T-cell (primary cell): ENCODE measurements at regions not wholly inside any gene's neighbourhood (a gene's known extent, or its start where the extent isn't known, plus 50 kb on each side); places are given as distances from the start of the nearest gene placed in this dataset.
"Not testable (repeated sequence)": the region's sequence is repeated elsewhere in the genome, so short reads cannot be mapped to it uniquely, and the experiment has no call there.

Source experiments
- ATAC-seq, 4 experiments: fragments of 200-7000 bp in 3 of 4; fragments of 150-1000 bp in 1 of 4; cut with Tn5 transposase; replicated peaks in 1 of 4; 1 replicate in 3 of 4; 2 replicates in 1 of 4; pipeline ENCODE4 v1.10.0; 2021; ENCODE audit warnings: moderate library complexity in 3 of 4, mild to moderate bottlenecking in 2 of 4, moderate number of reproducible peaks in 1 of 4
- CTCF ChIA-PET, 2 donors: fragments of 300-600 bp; sonication (Branson Sonifier 250); formaldehyde crosslinking; loops; one replicate each; lab custom pipeline; 2022; ENCODE audit warnings: antibody characterized with exemption in 2 of 2; lab: Charles Lee
- POLR2A ChIA-PET, 2 donors: fragments of 300-600 bp; sonication (Branson Sonifier 250); formaldehyde crosslinking; loops; one replicate each; lab custom pipeline; 2022; ENCODE audit warnings: antibody characterized with exemption in 2 of 2; lab: Charles Lee
- DNase-seq, 35 experiments: peaks; one replicate each; pipeline versions ENCODE4 v3.0.0 to v3.0.0-alpha.2; 2013 to 2023
- H3K27ac ChIP-seq: one replicate; pipeline ENCODE4 v1.5.1; 2013; ENCODE audit warnings: low read length
- H3K27me3 ChIP-seq, 2 experiments: replicated peaks in 1 of 2; 1 replicate in 1 of 2; 2 replicates in 1 of 2; pipeline versions ENCODE4 v1.6.1 to v1.7.0; 2013; ENCODE audit warnings: low read length in 1 of 2, mixed read lengths in 1 of 2; ENCODE audit not compliant: control insufficient read depth in 2 of 2, insufficient read depth in 2 of 2; ENCODE audit errors: extremely low read depth in 1 of 2
- H3K36me3 ChIP-seq, 2 donors: 1 replicate in 1 of 2; 2 replicates in 1 of 2; pipeline versions ENCODE4 v1.6.1 to v1.7.0; 2013; ENCODE audit warnings: low read length in 1 of 2; ENCODE audit not compliant: control insufficient read depth in 2 of 2, insufficient read depth in 1 of 2; ENCODE audit errors: extremely low read depth in 1 of 2
- H3K4me1 ChIP-seq, 2 experiments: 1 replicate in 1 of 2; 2 replicates in 1 of 2; pipeline versions ENCODE4 v1.6.1 to v1.7.0; 2013; ENCODE audit warnings: low read length in 2 of 2, mixed read lengths in 1 of 2; ENCODE audit not compliant: insufficient read depth in 2 of 2, control insufficient read depth in 1 of 2; ENCODE audit errors: extremely low read depth in 1 of 2
- H3K4me3 ChIP-seq, 2 donors: 1 replicate in 1 of 2; 2 replicates in 1 of 2; pipeline versions ENCODE4 v1.5.1 to v1.7.0; 2013; ENCODE audit warnings: mild to moderate bottlenecking in 2 of 2, low read length in 1 of 2, moderate library complexity in 1 of 2; ENCODE audit not compliant: control insufficient read depth in 1 of 2; ENCODE audit errors: extremely low read depth in 1 of 2
- H3K9me3 ChIP-seq: 2 replicates; pipeline ENCODE4 v1.7.0; 2013
- H3K27ac Mint-ChIP-seq, 2 donors: one replicate each; pipeline ENCODE4 v1.8.0; 2020 to 2021; ENCODE audit warnings: mild to moderate bottlenecking in 2 of 2, mixed read lengths in 2 of 2
- H3K27me3 Mint-ChIP-seq, 2 donors: one replicate each; pipeline ENCODE4 v1.8.0; 2021 to 2022; ENCODE audit warnings: mixed read lengths in 2 of 2
- H3K36me3 Mint-ChIP-seq: one replicate; pipeline ENCODE4 v1.8.0; 2021; ENCODE audit warnings: mixed read lengths
- H3K4me1 Mint-ChIP-seq, 3 donors: one replicate each; pipeline ENCODE4 v1.8.0; 2020 to 2022; ENCODE audit warnings: mixed read lengths in 3 of 3, mild to moderate bottlenecking in 1 of 3
- H3K4me3 Mint-ChIP-seq, 3 donors: one replicate each; pipeline ENCODE4 v1.8.0; 2020 to 2022; ENCODE audit warnings: mild to moderate bottlenecking in 3 of 3, mixed read lengths in 3 of 3, moderate library complexity in 3 of 3
- H3K9me3 Mint-ChIP-seq, 3 donors: one replicate each; pipeline ENCODE4 v1.8.0; 2020 to 2022; ENCODE audit warnings: mixed read lengths in 3 of 3
- WGBS: methylation state at CpG from one replicate; pipeline ENCODE4 v1.1.5; 2013; ENCODE audit warnings: missing lambda C conversion rate; ENCODE audit not compliant: insufficient coverage; 5-methylcytosine and 5-hydroxymethylcytosine counted together

GRCh38 chrX:147228153-147228552, 413.6 kb upstream of the CXorf51A start:
- ATAC-seq (no peak), DNase-seq (no peak)
- Histone ChIP-seq H3K9me3 (no peaks in the 10 kb centered on the region), H3K27ac (no peak overlapping the region), H3K4me1 (no peaks in the 10 kb centered on the region), H3K4me3 (no peak overlapping the region), H3K36me3 (no peaks in the 10 kb centered on the region), H3K27me3 (no peaks in the 10 kb centered on the region)
- H3K4me1 Mint-ChIP-seq = no peaks in the 10 kb centered on the region
- H3K36me3 Mint-ChIP-seq = no peaks in the 10 kb centered on the region
- peaks cover 0 to 5% of the 10 kb centered on the region in 2 donors for H3K27me3 Mint-ChIP-seq
- no peak overlapping the region for H3K4me3 Mint-ChIP-seq
- H3K27ac Mint-ChIP-seq = no peak overlapping the region
- H3K9me3 Mint-ChIP-seq = peaks cover 0 to 6% (median 2%) of the 10 kb centered on the region in 3 donors
- POLR2A ChIA-PET = no interaction called here
- WGBS = no CpG with 5 or more reads among the region's 3 CpGs
- CTCF ChIA-PET = no interaction called here

DNA sequence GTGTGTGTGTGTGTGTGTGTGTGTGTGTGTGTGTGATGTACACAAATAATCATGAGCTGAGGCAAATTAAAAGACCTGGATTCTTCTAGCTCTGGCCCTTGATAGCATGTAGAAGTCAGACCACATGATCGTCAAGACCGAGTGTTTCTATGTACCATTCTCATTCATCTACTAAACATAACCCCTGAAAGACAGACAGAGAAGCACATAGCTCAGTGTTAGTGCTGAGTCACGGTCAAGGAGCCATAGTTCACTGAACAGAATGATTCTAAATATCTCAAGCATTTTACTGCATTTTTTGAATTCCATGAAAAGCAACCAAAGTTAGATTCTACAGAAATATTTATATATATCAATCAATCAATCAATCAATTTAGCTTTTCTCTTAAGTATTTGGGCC, 412.3 kb upstream of the CXorf51A start:
- ChIA-PET POLR2A (interaction anchor here (0.6 kb wide), 2 partner anchors 291 to 1085 kb away, joined by 3 to 4 read pairs; no protein-coding TSS in a partner anchor), CTCF (no interaction called here)
- no peaks in the 10 kb centered on the region for H3K36me3 ChIP-seq
- no peaks in the 10 kb centered on the region for H3K4me1 ChIP-seq
- no peak overlapping the region for H3K27ac ChIP-seq
- H3K4me1 Mint-ChIP-seq = no peaks in the 10 kb centered on the region
- H3K4me3 Mint-ChIP-seq = no peak overlapping the region
- no peak overlapping the region for H3K4me3 ChIP-seq
- H3K27me3 ChIP-seq = no peaks in the 10 kb centered on the region
- no peak overlapping the region for H3K27ac Mint-ChIP-seq
- ATAC-seq (no peak), DNase-seq (no peak)
- peaks cover 0 to 5% of the 10 kb centered on the region in 2 donors for H3K27me3 Mint-ChIP-seq
- H3K36me3 Mint-ChIP-seq = no peaks in the 10 kb centered on the region
- H3K9me3 ChIP-seq = no peaks in the 10 kb centered on the region
- H3K9me3 Mint-ChIP-seq = peaks cover 0 to 6% (median 2%) of the 10 kb centered on the region in 3 donors
- WGBS = 83% methylated on average over 2 of the region's 3 CpGs

DNA sequence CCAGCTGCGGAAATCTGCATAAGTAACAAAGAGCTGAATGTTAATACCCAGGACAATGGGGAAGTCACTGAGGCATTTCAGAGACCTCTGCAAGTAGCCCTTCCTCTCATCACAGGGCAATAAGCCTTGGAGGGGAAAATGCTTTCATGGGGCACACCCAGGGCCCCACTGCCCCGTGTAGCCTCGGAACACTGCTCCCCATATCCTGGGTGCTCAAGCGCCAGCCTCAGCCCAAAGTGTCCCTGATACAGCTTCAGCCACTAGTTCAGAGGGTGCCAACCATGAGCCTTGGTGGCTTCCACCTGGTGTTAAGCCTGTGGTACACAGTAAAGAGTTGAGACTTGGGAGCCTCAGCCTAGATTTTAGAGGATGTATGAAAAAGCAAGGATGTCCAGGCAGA, 402.8 kb upstream of the CXorf51A start:
- Histone ChIP-seq H3K27me3 (no peaks in the 10 kb centered on the region), H3K4me1 (no peaks in the 10 kb centered on the region), H3K4me3 (no peak overlapping the region), H3K36me3 (no peaks in the 10 kb centered on the region), H3K27ac (no peak overlapping the region), H3K9me3 (no peaks in the 10 kb centered on the region)
- no peak overlapping the region for H3K4me3 Mint-ChIP-seq
- H3K9me3 Mint-ChIP-seq = no peaks in the 10 kb centered on the region
- H3K36me3 Mint-ChIP-seq = no peaks in the 10 kb centered on the region
- no peaks in the 10 kb centered on the region for H3K4me1 Mint-ChIP-seq
- ChIA-PET POLR2A (no interaction called here), CTCF (no interaction called here)
- DNase-seq = no peak
- no peaks in the 10 kb centered on the region for H3K27me3 Mint-ChIP-seq
- H3K27ac Mint-ChIP-seq = no peak overlapping the region
- ATAC-seq = no peak
- no CpG with 5 or more reads among the region's 4 CpGs for WGBS

- H3K9me3 ChIP-seq, H3K36me3 Mint-ChIP-seq, H3K27ac Mint-ChIP-seq, H3K4me3 Mint-ChIP-seq, H3K27me3 ChIP-seq, H3K27me3 Mint-ChIP-seq, H3K36me3 ChIP-seq, DNase-seq, POLR2A ChIA-PET, H3K27ac ChIP-seq, ATAC-seq, CTCF ChIA-PET, H3K4me1 Mint-ChIP-seq, H3K4me1 ChIP-seq, H3K4me3 ChIP-seq, H3K9me3 Mint-ChIP-seq: not testable (repeated sequence)
- WGBS = 96% methylated on average over 4 of the region's 11 CpGs
Measured at GRCh38 chrX:147200494-147200893, 385.9 kb upstream of the CXorf51A start.

GRCh38 chrX:147191361-147191760, 376.8 kb upstream of the CXorf51A start:
- Mint-ChIP-seq H3K9me3 (peaks cover 0 to 4% (median 0%) of the 10 kb centered on the region in 3 donors), H3K4me3 (no peak overlapping the region), H3K36me3 (no peaks in the 10 kb centered on the region), H3K4me1 (no peaks in the 10 kb centered on the region), H3K27me3 (no peaks in the 10 kb centered on the region), H3K27ac (no peak overlapping the region)
- WGBS = no CpG with 5 or more reads among the region's 3 CpGs
- DNase-seq (no peak), ATAC-seq (no peak)
- Histone ChIP-seq H3K9me3 (no peaks in the 10 kb centered on the region), H3K4me3 (no peak overlapping the region), H3K36me3 (no peaks in the 10 kb centered on the region), H3K27ac (no peak overlapping the region), H3K4me1 (no peaks in the 10 kb centered on the region), H3K27me3 (no peaks in the 10 kb centered on the region)
- ChIA-PET POLR2A (no interaction called here), CTCF (no interaction called here)

- Mint-ChIP-seq H3K27me3 (no peaks in the 10 kb centered on the region), H3K4me3 (no peak overlapping the region), H3K4me1 (no peaks in the 10 kb centered on the region), H3K27ac (no peak overlapping the region), H3K36me3 (no peaks in the 10 kb centered on the region), H3K9me3 (peaks cover 0 to 2% (median 0%) of the 10 kb centered on the region in 3 donors)
- H3K4me1 ChIP-seq = no peaks in the 10 kb centered on the region
- ChIA-PET CTCF (no interaction called here), POLR2A (no interaction called here)
- no CpG with 5 or more reads among the region's 7 CpGs for WGBS
- H3K4me3 ChIP-seq = no peak overlapping the region
- H3K27me3 ChIP-seq = no peaks in the 10 kb centered on the region
- DNase-seq (no peak), ATAC-seq (no peak)
- H3K9me3 ChIP-seq = no peaks in the 10 kb centered on the region
- no peaks in the 10 kb centered on the region for H3K36me3 ChIP-seq
- H3K27ac ChIP-seq = no peak overlapping the region
Measured at GRCh38 chrX:147183161-147183560, 368.6 kb upstream of the CXorf51A start.

GRCh38 chrX:147180886-147181285, 366.3 kb upstream of the CXorf51A start:
- no peak for DNase-seq
- no peaks in the 10 kb centered on the region for H3K9me3 Mint-ChIP-seq
- no peak overlapping the region for H3K4me3 Mint-ChIP-seq
- ChIA-PET POLR2A (no interaction called here), CTCF (no interaction called here)
- no peak overlapping the region for H3K27ac Mint-ChIP-seq
- WGBS = no CpG with 5 or more reads among the region's 4 CpGs
- no peaks in the 10 kb centered on the region for H3K4me1 Mint-ChIP-seq
- Histone ChIP-seq H3K4me3 (no peak overlapping the region), H3K4me1 (no peaks in the 10 kb centered on the region), H3K36me3 (no peaks in the 10 kb centered on the region), H3K27ac (no peak overlapping the region), H3K9me3 (no peaks in the 10 kb centered on the region), H3K27me3 (no peaks in the 10 kb centered on the region)
- ATAC-seq = no peak
- H3K36me3 Mint-ChIP-seq = no peaks in the 10 kb centered on the region
- H3K27me3 Mint-ChIP-seq = no peaks in the 10 kb centered on the region
